ENCODE measurements at regions not wholly inside any gene's neighbourhood (a gene's known extent, or its start where the extent isn't known, plus 50 kb on each side); places are given as distances from the start of the nearest gene placed in this dataset.
"Not testable (repeated sequence)": the region's sequence is repeated elsewhere in the genome, so short reads cannot be mapped to it uniquely, and the experiment has no call there.

DNA sequence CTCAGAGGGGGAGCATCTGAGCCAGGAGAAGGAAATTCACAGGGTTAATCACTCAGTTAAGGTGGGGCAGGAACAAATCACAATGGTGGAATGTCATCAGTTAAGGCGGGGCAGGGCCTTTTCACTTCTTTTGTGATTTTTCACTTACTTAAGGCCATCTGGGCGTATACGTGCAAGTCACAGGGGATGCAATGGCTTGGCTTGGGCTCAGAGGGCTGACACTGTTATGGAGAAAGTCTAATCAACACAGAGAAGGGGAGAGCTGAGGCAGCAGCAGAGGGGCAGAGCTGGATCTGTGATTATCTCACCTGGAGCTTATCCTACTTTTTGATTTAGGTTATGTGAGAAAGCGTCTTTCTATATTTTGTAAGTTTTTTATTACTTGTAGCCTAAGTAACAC is 350.1 kb downstream of the NSUN3 start:
- not testable (repeated sequence) for TF ChIP-seq CTCF (conservative IDR thresholded peaks at IDR 0.05; ENCODE audit: low read depth, low read length); EZH2 (IDR thresholded peaks at IDR 0.05; ENCODE audit: borderline replicate concordance, low read depth, low read length, poor library complexity, severe bottlenecking)

Measured in A673 (cell line).